Ectodermal cell (in vitro differentiated cells): ENCODE measurements at regions not wholly inside any gene's neighbourhood (a gene's known extent, or its start where the extent isn't known, plus 50 kb on each side); places are given as distances from the start of the nearest gene placed in this dataset.

Source experiments
- H3K27ac ChIP-seq: 2 replicates; pipeline ENCODE4 v1.7.0; 2013; ENCODE audit warnings: mild to moderate bottlenecking, low read depth, low read length; ENCODE audit not compliant: insufficient read depth, poor library complexity, severe bottlenecking
- H3K27me3 ChIP-seq: 2 replicates; pipeline ENCODE4 v1.7.0; 2013; ENCODE audit warnings: mild to moderate bottlenecking, low read length; ENCODE audit not compliant: insufficient read depth, control insufficient read depth, poor library complexity, severe bottlenecking
- H3K36me3 ChIP-seq: one replicate; pipeline ENCODE4 v1.7.0; 2013; ENCODE audit warnings: low read length; ENCODE audit not compliant: control insufficient read depth, insufficient read depth
- H3K4me1 ChIP-seq: one replicate; pipeline ENCODE4 v1.7.0; 2013; ENCODE audit warnings: low read length; ENCODE audit not compliant: control insufficient read depth, insufficient read depth
- H3K4me3 ChIP-seq: 2 replicates; pipeline ENCODE4 v1.7.0; 2013; ENCODE audit warnings: low read depth, low read length, control low read depth; ENCODE audit not compliant: insufficient read depth
- H3K9me3 ChIP-seq: 2 replicates; pipeline ENCODE4 v1.7.0; 2013; ENCODE audit warnings: mild to moderate bottlenecking, low read length, moderate library complexity; ENCODE audit not compliant: control insufficient read depth
- WGBS, 2 experiments: methylation state at CpG; one replicate each; pipeline ENCODE4 v1.1.7; 2013; ENCODE audit warnings: missing lambda C conversion rate in 2 of 2; 5-methylcytosine and 5-hydroxymethylcytosine counted together

- H3K4me3 ChIP-seq, result no peak overlapping the region
- H3K9me3 ChIP-seq, result no peaks in the 10 kb centered on the region
- H3K36me3 ChIP-seq, result no peaks in the 10 kb centered on the region
- no peaks in the 10 kb centered on the region for H3K27me3 ChIP-seq
- H3K27ac ChIP-seq, result no peak overlapping the region
- no peaks in the 10 kb centered on the region for H3K4me1 ChIP-seq
- 82 to 100% methylated on average over 1 of the region's 1 CpG for WGBS, 2 experiments
Measured at GRCh38 chr9:6089300-6089699, 73.9 kb upstream of the RANBP6 start.

- WGBS, 2 experiments, result 94 to 96% methylated on average over 9 of the region's 9 CpGs
- Histone ChIP-seq H3K9me3 (no peaks in the 10 kb centered on the region), H3K27me3 (no peaks in the 10 kb centered on the region), H3K4me1 (no peaks in the 10 kb centered on the region), H3K36me3 (no peaks in the 10 kb centered on the region), H3K4me3 (no peak overlapping the region), H3K27ac (no peak overlapping the region)
Measured at GRCh38 chr9:6086006-6086655, 70.7 kb upstream of the RANBP6 start.

DNA sequence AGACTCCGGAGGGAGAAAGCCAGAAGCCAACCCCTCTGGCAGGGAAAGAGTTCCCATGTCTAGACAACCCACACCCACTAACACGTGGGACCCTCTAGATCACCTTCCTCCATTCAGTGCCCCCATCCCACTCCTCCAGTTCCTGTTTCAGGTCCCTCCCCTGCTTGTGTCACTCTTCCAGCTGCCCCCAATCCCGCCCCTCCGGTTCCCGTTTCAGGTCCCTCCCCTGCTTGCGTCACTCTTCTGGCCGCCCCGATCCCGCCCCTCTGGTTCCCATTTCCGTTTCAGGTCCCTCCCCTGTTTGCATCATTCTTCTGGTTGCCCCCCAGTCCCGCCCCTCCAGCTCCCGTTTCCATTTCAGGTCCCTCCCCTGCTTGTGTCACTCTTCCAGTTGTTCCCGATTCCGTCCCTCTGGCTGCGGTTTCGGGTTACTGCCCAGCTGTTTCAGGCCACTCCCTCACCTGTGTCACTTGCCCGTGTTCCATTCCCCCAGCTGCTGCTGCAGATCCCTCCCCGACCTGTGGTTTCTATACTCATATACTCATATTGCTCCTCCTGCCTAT is 64.8 kb upstream of the RANBP6 start:
- Histone ChIP-seq H3K27ac (no peak overlapping the region), H3K36me3 (no peaks in the 10 kb centered on the region)
- 8 to 13% methylated on average over 18 of the region's 18 CpGs for WGBS, 2 experiments

GRCh38 chr9:6079386-6079785 is 64.0 kb upstream of the RANBP6 start:
- no peak overlapping the region for H3K27ac ChIP-seq

More for the DNA sequence above, 64.8 kb upstream of the RANBP6 start:
- Histone ChIP-seq H3K4me3 (peak overlapping the region; percentile 9), H3K27me3 (no peaks in the 10 kb centered on the region), H3K4me1 (no peaks in the 10 kb centered on the region), H3K9me3 (no peaks in the 10 kb centered on the region)

DNA sequence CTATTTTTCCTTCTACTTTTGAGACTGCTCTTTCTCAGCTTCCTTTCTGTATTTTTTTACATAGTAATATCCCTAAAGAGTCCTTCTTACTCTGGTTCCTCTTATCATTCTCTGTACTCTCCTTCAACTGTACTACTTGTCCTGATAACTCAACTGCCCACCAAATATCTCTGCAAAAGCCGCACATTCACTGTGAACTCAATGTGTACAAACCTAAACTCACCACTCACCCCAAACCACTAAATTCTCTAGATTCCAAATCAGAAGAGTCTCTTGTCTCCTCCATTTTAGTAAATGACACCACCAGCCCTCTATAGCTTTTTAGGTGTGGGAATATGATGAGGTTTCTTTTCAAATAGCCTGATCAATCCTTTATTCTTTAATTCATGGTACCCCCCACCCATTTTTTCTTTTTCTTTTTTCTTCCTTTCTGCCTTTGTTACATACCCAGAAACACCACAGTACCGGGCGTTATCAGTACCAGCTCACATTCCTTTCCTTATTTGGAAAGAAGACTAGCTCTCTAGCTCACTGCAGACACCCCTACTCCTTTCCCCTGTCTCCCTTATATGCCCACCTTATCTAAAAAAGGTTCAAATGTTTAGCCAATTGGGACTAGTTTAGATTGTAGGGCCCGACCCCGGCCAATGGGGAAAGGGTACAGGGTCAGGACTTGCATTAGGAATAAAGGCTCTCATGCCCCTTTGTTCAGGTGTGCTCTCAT is 63.1 kb upstream of the RANBP6 start:
- Histone ChIP-seq H3K36me3 (no peaks in the 10 kb centered on the region), H3K27ac (no peak overlapping the region), H3K4me3 (no peak overlapping the region), H3K9me3 (no peaks in the 10 kb centered on the region), H3K4me1 (no peaks in the 10 kb centered on the region), H3K27me3 (no peaks in the 10 kb centered on the region)
- WGBS, 2 experiments, result 71 to 78% methylated on average over 5 of the region's 5 CpGs

More at GRCh38 chr9:6079386-6079785, 64.0 kb upstream of the RANBP6 start:
- Histone ChIP-seq H3K36me3 (no peaks in the 10 kb centered on the region), H3K27me3 (no peaks in the 10 kb centered on the region), H3K4me1 (no peaks in the 10 kb centered on the region), H3K9me3 (no peaks in the 10 kb centered on the region), H3K4me3 (no peak overlapping the region)
- WGBS, 2 experiments, result 91 to 94% methylated on average over 5 of the region's 5 CpGs

- H3K9me3 ChIP-seq, result no peaks in the 10 kb centered on the region
- 92% methylated on average over 6 of the region's 6 CpGs for WGBS, 2 experiments
- H3K4me3 ChIP-seq, result no peak overlapping the region
- H3K4me1 ChIP-seq, result no peaks in the 10 kb centered on the region
- no peaks in the 10 kb centered on the region for H3K27me3 ChIP-seq
- H3K27ac ChIP-seq, result no peak overlapping the region
- no peaks in the 10 kb centered on the region for H3K36me3 ChIP-seq
Measured at GRCh38 chr9:6076851-6077250, 61.4 kb upstream of the RANBP6 start.

DNA sequence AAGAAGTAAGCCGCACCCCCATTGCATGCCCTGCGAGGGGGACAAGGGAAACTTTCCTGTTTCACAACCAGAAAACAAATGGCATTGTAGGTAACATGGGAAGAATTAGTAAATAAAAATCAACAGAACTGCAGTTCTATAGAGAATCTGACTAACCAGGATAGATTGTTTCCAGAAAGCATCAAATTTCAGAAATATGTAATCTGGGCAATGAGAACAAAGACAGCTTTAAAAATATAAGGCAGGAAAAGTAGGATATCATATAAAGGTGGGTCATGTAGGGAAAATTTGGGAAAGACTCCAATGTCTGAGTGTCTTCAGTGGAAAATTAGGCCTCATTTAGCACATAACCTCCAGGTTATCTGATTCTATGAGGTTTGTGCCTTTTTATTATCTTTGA is 58.3 kb upstream of the RANBP6 start:
- Histone ChIP-seq H3K9me3 (no peaks in the 10 kb centered on the region), H3K36me3 (no peaks in the 10 kb centered on the region), H3K4me3 (no peak overlapping the region), H3K27me3 (no peaks in the 10 kb centered on the region), H3K4me1 (no peaks in the 10 kb centered on the region), H3K27ac (no peak overlapping the region)
- WGBS, 2 experiments, result 75 to 95% methylated on average over 2 of the region's 2 CpGs

DNA sequence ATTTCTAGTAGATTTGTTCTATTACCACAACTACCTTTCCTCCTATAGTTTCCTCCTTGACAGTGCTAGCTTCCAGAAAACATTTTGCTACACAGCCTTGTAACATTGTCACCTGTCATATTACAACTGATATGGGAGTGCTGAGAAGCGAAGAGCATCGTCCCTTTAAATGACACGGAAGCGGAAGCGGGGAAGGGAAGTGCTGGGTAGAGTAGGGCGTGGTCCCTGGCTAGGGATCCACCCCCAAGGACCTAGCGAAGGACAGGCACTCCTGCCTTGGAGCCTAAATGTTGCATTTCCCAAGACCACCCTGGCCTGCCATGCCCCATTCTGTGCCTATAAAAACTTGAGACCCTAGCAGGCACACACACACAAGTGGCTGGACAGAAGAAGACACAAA is 57.4 kb upstream of the RANBP6 start:
- Histone ChIP-seq H3K4me3 (no peak overlapping the region), H3K4me1 (no peaks in the 10 kb centered on the region), H3K9me3 (no peaks in the 10 kb centered on the region), H3K27ac (no peak overlapping the region), H3K27me3 (no peaks in the 10 kb centered on the region), H3K36me3 (no peaks in the 10 kb centered on the region)
- WGBS, 2 experiments, result 79 to 94% methylated on average over 6 to 7 of the region's 7 CpGs

DNA sequence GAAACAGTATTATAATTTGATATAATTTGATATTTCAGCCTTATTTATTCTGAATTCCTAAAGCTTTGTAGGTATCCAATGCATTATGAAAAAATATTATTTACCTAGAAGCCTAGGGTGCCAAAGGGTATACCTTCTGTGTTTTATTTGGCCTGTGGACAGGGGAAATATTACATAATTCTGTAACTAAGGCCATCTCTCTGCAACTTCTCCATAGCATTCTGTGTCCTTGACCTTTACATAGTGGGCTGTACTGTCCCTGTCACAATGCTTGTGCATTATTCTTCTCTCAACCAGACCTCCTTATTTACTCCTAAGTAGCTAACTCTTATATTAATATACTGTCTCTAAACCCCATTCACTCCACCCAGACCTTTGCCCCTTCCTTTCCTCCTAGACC is 57.0 kb upstream of the RANBP6 start:
- no peaks in the 10 kb centered on the region for H3K4me1 ChIP-seq
- no peaks in the 10 kb centered on the region for H3K36me3 ChIP-seq
- H3K9me3 ChIP-seq, result no peaks in the 10 kb centered on the region
- no peaks in the 10 kb centered on the region for H3K27me3 ChIP-seq
- H3K4me3 ChIP-seq, result no peak overlapping the region
- no peak overlapping the region for H3K27ac ChIP-seq

DNA sequence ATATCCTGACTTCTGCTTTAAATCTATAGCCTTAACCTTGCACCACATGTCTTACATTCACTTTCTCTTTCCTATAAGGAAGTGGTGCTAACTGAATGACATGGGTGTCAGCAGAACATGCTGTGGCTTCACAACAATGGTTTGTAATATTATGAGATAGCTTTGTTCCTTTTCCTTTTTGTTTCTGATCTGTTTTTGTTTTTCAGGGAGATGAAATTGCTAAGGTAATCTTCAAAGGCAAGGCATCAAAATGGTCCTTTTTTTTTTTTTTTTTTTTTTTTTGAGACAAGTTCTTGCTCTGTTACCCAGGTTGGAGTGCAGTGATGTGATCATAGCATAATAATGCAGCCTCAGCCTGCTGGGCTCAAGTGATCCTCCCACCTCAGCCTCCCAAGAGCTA is 53.6 kb upstream of the RANBP6 start:
- H3K4me1 ChIP-seq, result no peaks in the 10 kb centered on the region
- H3K4me3 ChIP-seq, result no peak overlapping the region
- H3K27me3 ChIP-seq, result no peaks in the 10 kb centered on the region
- H3K9me3 ChIP-seq, result no peaks in the 10 kb centered on the region
- no peaks in the 10 kb centered on the region for H3K36me3 ChIP-seq
- no peak overlapping the region for H3K27ac ChIP-seq
